ENCODE measurements at regions not wholly inside any gene's neighbourhood (a gene's known extent, or its start where the extent isn't known, plus 50 kb on each side); places are given as distances from the start of the nearest gene placed in this dataset.

DNA sequence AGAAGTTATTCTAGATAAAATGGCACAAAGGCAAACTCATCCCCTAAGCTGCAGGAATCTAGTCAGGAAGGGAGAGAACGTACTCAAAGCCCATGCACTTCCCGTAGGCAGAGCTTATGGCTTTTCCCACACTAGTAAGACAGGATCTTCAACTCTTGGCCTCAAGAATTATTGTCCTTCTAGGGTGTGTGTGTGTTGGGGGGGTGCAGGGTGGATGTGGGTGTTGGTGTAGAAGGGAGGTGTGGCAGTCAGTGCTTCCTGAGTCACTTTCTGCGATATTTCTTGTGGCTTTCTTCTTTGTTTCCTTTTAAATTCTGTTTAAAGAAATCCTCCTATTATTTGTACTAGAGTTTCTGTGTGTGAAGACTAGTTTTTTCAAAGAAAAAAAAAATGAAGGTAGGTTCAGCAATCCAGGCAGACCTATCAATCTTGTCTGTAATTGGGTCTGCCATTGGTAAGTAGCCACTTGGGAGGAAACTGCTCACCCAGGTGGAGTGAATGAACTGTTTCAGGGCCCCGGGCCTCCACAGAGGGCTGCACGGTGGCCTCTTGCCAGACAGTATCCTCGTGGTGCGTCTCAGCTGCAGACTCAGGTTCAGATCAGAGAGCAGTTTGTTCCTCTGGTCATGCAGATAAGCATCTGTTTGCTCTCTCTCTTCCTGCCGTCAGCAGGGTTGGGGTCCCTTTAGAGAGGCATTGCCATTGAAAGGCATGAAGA lies 131.9 kb downstream of the NPR3 start:
- TF ChIP-seq GATA4 (IDR thresholded peaks at IDR 0.05; ENCODE audit: borderline replicate concordance, low read depth) (no peak), JUN (CRISPR knock-in tag; IDR thresholded peaks at IDR 0.05) (no peak), BRD4 (CRISPR knock-in tag; IDR thresholded peaks at IDR 0.05) (no peak), FOXM1 (CRISPR knock-in tag; IDR thresholded peaks at IDR 0.05) (no peak), CHD2 (IDR thresholded peaks at IDR 0.05; ENCODE audit: low read depth, low read length) (no peak), RFXAP (CRISPR knock-in tag; IDR thresholded peaks at IDR 0.05; ENCODE audit: borderline replicate concordance) (no peak)
- TF ChIP-seq, protein P1, sequence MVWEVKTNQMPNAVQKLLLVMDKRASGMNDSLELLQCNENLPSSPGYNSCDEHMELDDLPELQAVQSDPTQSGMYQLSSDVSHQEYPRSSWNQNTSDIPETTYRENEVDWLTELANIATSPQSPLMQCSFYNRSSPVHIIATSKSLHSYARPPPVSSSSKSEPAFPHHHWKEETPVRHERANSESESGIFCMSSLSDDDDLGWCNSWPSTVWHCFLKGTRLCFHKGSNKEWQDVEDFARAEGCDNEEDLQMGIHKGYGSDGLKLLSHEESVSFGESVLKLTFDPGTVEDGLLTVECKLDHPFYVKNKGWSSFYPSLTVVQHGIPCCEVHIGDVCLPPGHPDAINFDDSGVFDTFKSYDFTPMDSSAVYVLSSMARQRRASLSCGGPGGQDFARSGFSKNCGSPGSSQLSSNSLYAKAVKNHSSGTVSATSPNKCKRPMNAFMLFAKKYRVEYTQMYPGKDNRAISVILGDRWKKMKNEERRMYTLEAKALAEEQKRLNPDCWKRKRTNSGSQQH (CRISPR knock-in tag; IDR thresholded peaks at IDR 0.05; ENCODE audit: low read depth), result no peak
- TF ChIP-seq, protein P2, sequence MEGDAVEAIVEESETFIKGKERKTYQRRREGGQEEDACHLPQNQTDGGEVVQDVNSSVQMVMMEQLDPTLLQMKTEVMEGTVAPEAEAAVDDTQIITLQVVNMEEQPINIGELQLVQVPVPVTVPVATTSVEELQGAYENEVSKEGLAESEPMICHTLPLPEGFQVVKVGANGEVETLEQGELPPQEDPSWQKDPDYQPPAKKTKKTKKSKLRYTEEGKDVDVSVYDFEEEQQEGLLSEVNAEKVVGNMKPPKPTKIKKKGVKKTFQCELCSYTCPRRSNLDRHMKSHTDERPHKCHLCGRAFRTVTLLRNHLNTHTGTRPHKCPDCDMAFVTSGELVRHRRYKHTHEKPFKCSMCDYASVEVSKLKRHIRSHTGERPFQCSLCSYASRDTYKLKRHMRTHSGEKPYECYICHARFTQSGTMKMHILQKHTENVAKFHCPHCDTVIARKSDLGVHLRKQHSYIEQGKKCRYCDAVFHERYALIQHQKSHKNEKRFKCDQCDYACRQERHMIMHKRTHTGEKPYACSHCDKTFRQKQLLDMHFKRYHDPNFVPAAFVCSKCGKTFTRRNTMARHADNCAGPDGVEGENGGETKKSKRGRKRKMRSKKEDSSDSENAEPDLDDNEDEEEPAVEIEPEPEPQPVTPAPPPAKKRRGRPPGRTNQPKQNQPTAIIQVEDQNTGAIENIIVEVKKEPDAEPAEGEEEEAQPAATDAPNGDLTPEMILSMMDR (CRISPR knock-in tag; IDR thresholded peaks at IDR 0.05), result no peak
- TF ChIP-seq, protein P3, sequence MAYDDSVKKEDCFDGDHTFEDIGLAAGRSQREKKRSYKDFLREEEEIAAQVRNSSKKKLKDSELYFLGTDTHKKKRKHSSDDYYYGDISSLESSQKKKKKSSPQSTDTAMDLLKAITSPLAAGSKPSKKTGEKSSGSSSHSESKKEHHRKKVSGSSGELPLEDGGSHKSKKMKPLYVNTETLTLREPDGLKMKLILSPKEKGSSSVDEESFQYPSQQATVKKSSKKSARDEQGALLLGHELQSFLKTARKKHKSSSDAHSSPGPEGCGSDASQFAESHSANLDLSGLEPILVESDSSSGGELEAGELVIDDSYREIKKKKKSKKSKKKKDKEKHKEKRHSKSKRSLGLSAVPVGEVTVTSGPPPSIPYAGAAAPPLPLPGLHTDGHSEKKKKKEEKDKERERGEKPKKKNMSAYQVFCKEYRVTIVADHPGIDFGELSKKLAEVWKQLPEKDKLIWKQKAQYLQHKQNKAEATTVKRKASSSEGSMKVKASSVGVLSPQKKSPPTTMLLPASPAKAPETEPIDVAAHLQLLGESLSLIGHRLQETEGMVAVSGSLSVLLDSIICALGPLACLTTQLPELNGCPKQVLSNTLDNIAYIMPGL (CRISPR knock-in tag; IDR thresholded peaks at IDR 0.05; ENCODE audit: borderline replicate concordance in 1 of 2, low read depth in 1 of 2), result no peak
